HG02970 (cell line): ENCODE measurements at regions not wholly inside any gene's neighbourhood (a gene's known extent, or its start where the extent isn't known, plus 50 kb on each side); places are given as distances from the start of the nearest gene placed in this dataset.
"Not testable (repeated sequence)": the region's sequence is repeated elsewhere in the genome, so short reads cannot be mapped to it uniquely, and the experiment has no call there.

ENCODE experiments used
- ATAC-seq: cut with Tn5 transposase; IDR thresholded peaks from one replicate; pipeline ENCODE4 v1.9.1; 2021; ENCODE audit warnings: mild to moderate bottlenecking, moderate library complexity, moderate number of reproducible peaks; ENCODE audit not compliant: unreplicated experiment, low FRiP score

- ATAC-seq = no peak
Observed at GRCh38 chr13:34700155-34700554, 241.9 kb upstream of the NBEA start.

- no peak for ATAC-seq
Observed at GRCh38 chr13:34701919-34702318, 240.2 kb upstream of the NBEA start.

- no peak for ATAC-seq
Observed at GRCh38 chr13:34708566-34709313, 233.3 kb upstream of the NBEA start.

- ATAC-seq = no peak
Observed at GRCh38 chr13:34719060-34719875, 222.8 kb upstream of the NBEA start.

GRCh38 chr13:34720618-34721017, 221.5 kb upstream of the NBEA start:
- ATAC-seq = no peak

GRCh38 chr13:34721631-34722595, 220.2 kb upstream of the NBEA start:
- ATAC-seq = no peak

GRCh38 chr13:34722922-34723321, 219.1 kb upstream of the NBEA start:
- no peak for ATAC-seq

GRCh38 chr13:34730961-34731360, 211.1 kb upstream of the NBEA start:
- ATAC-seq = no peak

- no peak for ATAC-seq
Observed at GRCh38 chr13:34731486-34731885, 210.6 kb upstream of the NBEA start.

GRCh38 chr13:34733721-34734120, 208.3 kb upstream of the NBEA start:
- ATAC-seq = no peak

- ATAC-seq = no peak
Observed at GRCh38 chr13:34734932-34735331, 207.1 kb upstream of the NBEA start.

- no peak for ATAC-seq
Observed at GRCh38 chr13:34738254-34738992, 203.6 kb upstream of the NBEA start.

- not testable (repeated sequence) for ATAC-seq
Observed at GRCh38 chr13:34747056-34747455, 195.0 kb upstream of the NBEA start.

- ATAC-seq = no peak
Observed at GRCh38 chr13:34747507-34747906, 194.6 kb upstream of the NBEA start.

- ATAC-seq = no peak
Observed at GRCh38 chr13:34748073-34748472, 194.0 kb upstream of the NBEA start.

- ATAC-seq = no peak
Observed at GRCh38 chr13:34748596-34748995, 193.5 kb upstream of the NBEA start.

GRCh38 chr13:34749046-34749445, 193.0 kb upstream of the NBEA start:
- ATAC-seq = no peak

- ATAC-seq = no peak
Observed at GRCh38 chr13:34750078-34750931, 191.8 kb upstream of the NBEA start.

- no peak for ATAC-seq
Observed at GRCh38 chr13:34751044-34751443, 191.0 kb upstream of the NBEA start.
